ENCODE measurements at regions not wholly inside any gene's neighbourhood (a gene's known extent, or its start where the extent isn't known, plus 50 kb on each side); places are given as distances from the start of the nearest gene placed in this dataset.
"Not testable (repeated sequence)": the region's sequence is repeated elsewhere in the genome, so short reads cannot be mapped to it uniquely, and the experiment has no call there.

DNA sequence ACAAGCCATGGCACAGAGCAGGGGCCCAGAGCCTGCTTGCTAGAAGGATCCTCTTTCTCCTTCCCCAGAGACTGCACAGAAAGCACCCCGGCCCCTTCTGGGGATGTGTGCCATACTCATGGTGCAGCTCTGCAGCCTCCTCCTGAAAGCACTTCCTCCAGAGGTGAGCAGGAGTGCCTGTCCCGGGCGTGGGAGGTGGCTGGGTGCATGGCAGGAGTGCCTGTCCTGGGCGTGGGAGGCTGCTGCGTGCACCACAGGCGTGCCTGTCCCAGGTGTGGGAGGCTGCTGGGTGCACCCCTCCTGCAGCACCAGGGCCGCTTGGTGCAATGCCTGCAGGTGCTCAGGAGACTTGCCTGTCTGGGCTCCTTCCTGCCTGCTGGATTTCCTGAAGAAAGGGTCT is 913.3 kb downstream of the UQCRFS1 start:
- TF ChIP-seq, protein P1, sequence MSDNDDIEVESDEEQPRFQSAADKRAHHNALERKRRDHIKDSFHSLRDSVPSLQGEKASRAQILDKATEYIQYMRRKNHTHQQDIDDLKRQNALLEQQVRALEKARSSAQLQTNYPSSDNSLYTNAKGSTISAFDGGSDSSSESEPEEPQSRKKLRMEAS (IDR thresholded peaks at IDR 0.05; ENCODE audit: low read depth, low read length) = no peak
- TF ChIP-seq, protein P2, sequence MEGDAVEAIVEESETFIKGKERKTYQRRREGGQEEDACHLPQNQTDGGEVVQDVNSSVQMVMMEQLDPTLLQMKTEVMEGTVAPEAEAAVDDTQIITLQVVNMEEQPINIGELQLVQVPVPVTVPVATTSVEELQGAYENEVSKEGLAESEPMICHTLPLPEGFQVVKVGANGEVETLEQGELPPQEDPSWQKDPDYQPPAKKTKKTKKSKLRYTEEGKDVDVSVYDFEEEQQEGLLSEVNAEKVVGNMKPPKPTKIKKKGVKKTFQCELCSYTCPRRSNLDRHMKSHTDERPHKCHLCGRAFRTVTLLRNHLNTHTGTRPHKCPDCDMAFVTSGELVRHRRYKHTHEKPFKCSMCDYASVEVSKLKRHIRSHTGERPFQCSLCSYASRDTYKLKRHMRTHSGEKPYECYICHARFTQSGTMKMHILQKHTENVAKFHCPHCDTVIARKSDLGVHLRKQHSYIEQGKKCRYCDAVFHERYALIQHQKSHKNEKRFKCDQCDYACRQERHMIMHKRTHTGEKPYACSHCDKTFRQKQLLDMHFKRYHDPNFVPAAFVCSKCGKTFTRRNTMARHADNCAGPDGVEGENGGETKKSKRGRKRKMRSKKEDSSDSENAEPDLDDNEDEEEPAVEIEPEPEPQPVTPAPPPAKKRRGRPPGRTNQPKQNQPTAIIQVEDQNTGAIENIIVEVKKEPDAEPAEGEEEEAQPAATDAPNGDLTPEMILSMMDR (IDR thresholded peaks at IDR 0.05; ENCODE audit: low read depth, low read length) = no peak
- no peak for TF ChIP-seq POLR2A (IDR thresholded peaks at IDR 0.05; ENCODE audit: extremely low read depth, insufficient read length)
- TF ChIP-seq MYC (IDR thresholded peaks at IDR 0.05; ENCODE audit: low read depth, low read length) = no peak
- peak; percentile 33 for DNase-seq (ENCODE audit: low read depth)
- no peak overlapping the region for H3K4me3 ChIP-seq (ENCODE audit: low read depth, low read length)

DNA sequence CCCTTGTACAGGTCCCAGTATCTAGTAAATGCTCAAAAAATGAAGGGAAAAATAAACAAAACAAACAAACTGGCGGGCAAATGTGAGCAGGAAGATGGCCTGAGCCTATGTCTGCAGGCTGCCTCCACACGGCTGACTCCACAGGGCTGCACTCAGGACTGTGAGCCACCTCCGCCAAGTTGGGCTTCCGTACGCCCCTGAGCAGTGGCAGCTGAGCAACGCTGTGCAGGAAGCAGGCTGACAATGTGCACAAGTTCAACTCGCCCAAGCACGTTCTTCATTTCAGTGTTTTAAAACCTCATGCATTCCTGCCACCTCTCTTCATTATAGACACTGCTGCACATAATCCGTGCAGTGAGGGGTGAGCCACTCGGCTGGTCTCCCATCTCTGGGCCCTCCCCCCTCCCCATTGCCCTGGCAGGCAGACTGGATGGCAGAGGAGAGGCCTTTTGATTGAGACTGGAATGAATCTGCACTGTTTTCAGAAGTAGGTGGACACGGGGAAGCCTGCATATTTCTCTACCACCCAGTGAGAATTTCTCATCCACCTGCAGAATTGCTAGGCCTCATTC is 915.3 kb downstream of the UQCRFS1 start:
- TF ChIP-seq, protein P2 (IDR thresholded peaks at IDR 0.05; ENCODE audit: low read depth, low read length) = no peak
- TF ChIP-seq, protein P1 (IDR thresholded peaks at IDR 0.05; ENCODE audit: low read depth, low read length) = no peak
- TF ChIP-seq MYC (IDR thresholded peaks at IDR 0.05; ENCODE audit: low read depth, low read length) = no peak
- no peak for DNase-seq (ENCODE audit: low read depth)
- no peak overlapping the region for H3K4me3 ChIP-seq (ENCODE audit: low read depth, low read length)

DNA sequence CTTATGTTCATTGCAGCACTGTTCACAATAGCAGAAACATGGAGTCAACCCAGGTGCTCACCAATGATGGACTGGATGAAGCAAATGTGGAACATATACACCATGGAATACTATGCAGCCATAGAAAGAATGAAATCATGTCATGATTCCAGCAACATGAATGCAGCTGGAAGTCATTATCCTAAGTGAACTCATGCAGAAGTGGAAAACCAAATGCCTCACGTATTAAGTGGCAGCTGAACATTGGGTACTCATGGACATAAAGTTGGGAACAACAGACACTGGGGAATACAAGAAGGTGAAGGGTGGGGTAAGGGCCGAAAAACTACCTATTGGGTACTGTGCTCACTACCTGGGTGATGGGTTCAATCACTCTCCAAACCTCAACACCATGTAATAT is 915.9 kb downstream of the UQCRFS1 start:
- no peak overlapping the region for H3K4me3 ChIP-seq (ENCODE audit: low read depth, low read length)
- no peak for TF ChIP-seq MYC (IDR thresholded peaks at IDR 0.05; ENCODE audit: low read depth, low read length)
- no peak for DNase-seq (ENCODE audit: low read depth)

DNA sequence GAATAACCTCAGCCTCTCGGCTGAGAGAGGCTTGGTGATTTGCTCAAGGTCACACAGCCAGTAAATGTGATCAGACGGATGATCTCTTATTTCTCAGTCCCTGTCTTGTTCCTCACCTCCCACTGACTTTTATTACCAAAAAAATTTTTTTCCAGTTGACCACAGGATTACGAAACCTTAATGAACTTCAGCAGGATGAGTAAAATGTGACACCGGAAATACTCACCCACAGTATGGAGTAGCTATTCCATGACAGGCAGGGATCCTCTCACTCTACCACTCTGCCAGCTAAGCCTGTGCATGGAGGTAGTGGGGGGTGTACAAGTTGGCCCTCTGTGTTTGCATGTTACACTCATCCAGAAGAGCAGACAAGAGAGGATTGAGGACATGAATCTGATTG is 916.4 kb downstream of the UQCRFS1 start:
- peak; percentile 62 for DNase-seq (ENCODE audit: low read depth)
- H3K4me3 ChIP-seq (ENCODE audit: low read depth, low read length) = no peak overlapping the region
- TF ChIP-seq, protein P1 (IDR thresholded peaks at IDR 0.05; ENCODE audit: low read depth, low read length) = no peak
- TF ChIP-seq, protein P2 (IDR thresholded peaks at IDR 0.05; ENCODE audit: low read depth, low read length) = no peak
- TF ChIP-seq POLR2A (IDR thresholded peaks at IDR 0.05; ENCODE audit: extremely low read depth, insufficient read length) (no peak), MYC (IDR thresholded peaks at IDR 0.05; ENCODE audit: low read depth, low read length) (no peak)

DNA sequence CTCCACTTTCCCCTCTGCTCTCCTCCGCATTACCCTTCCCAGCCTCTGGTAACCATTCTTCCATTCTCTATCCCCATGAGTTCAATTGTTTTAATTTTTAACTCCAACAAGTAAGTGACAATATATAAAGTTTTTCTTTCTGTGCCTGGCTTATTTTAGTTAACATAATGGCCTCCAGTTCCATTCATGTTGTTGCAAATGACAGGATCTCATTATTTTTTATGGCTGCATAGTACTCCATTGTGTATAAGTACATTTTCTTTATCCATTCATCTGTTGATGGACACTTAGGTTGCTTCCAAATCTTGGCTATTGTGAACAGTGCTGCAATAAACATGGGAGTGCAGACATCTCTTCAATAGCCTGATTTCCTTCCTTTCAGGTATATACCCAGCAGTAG is 918.0 kb downstream of the UQCRFS1 start:
- H3K4me3 ChIP-seq (ENCODE audit: low read depth, low read length); DNase-seq (ENCODE audit: low read depth): not testable (repeated sequence)

DNA sequence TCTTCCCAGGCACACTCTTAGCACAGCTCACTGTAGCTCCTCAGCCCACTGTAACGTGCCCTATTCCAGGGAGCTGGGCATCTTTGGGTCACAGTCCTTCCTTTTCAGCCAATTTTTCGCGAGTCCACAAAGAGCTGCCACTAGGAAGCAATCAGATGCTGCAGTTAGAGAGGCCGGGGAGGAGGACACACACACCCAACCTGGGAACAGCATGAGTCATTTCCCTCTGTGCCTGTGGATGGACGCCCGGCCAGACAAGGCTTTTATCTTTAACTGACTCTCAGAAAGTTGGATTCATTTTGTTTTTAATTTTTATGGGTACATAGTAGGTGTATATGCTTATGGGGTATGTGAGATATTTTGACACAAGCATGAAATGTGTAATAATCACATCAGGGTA is 918.6 kb downstream of the UQCRFS1 start:
- DNase-seq (ENCODE audit: low read depth) = peak; percentile 16
- H3K4me3 ChIP-seq (ENCODE audit: low read depth, low read length) = no peak overlapping the region
- no peak for TF ChIP-seq MYC (IDR thresholded peaks at IDR 0.05; ENCODE audit: low read depth, low read length)
- TF ChIP-seq POLR2A (IDR thresholded peaks at IDR 0.05; ENCODE audit: extremely low read depth, insufficient read length) = no peak
- TF ChIP-seq, protein P2 (IDR thresholded peaks at IDR 0.05; ENCODE audit: low read depth, low read length) = no peak
- TF ChIP-seq, protein P1 (IDR thresholded peaks at IDR 0.05; ENCODE audit: low read depth, low read length) = no peak

DNA sequence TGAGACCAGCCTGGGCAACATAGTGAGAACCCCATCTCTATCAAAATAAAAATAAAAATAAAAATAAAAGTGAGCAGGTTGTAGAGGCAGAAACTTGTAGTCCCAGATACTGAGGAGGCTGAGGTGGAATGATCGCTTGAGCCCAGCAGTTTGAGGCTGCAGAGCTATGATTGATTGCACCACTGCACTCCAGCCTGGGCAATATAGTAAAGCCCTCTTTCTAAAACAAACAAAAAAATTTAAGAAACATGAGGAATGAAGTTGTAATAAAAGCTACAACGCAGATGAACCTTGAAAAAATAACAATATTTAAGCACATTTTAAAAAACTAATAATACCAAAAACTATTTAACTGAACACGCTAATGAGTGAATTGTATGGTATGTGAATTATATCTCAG is 919.3 kb downstream of the UQCRFS1 start:
- TF ChIP-seq, protein P2 (IDR thresholded peaks at IDR 0.05; ENCODE audit: low read depth, low read length) = no peak
- TF ChIP-seq, protein P1 (IDR thresholded peaks at IDR 0.05; ENCODE audit: low read depth, low read length) = no peak
- TF ChIP-seq POLR2A (IDR thresholded peaks at IDR 0.05; ENCODE audit: extremely low read depth, insufficient read length) = no peak
- no peak for TF ChIP-seq MYC (IDR thresholded peaks at IDR 0.05; ENCODE audit: low read depth, low read length)
- no peak for DNase-seq (ENCODE audit: low read depth)
- no peak overlapping the region for H3K4me3 ChIP-seq (ENCODE audit: low read depth, low read length)
